Transverse colon (tissue), 4 donors: ENCODE measurements at regions not wholly inside any gene's neighbourhood (a gene's known extent, or its start where the extent isn't known, plus 50 kb on each side); places are given as distances from the start of the nearest gene placed in this dataset.

Experiments used
- DNase-seq: peaks from one replicate; pipeline ENCODE4 v3.0.0-alpha.2; 2019
- H3K27ac ChIP-seq, 4 donors: fragments of 200-600 bp; sonication (generic); 2 replicates each; pipeline ENCODE4 v1.5.1; 2016 to 2018; ENCODE audit warnings: inconsistent platforms in 4 of 4
- H3K27me3 ChIP-seq: fragments of 200-600 bp; sonication (generic); 2 replicates; pipeline ENCODE4 v1.5.1; 2017; ENCODE audit warnings: inconsistent platforms
- H3K36me3 ChIP-seq, 4 donors: fragments of 200-600 bp; sonication (generic); 2 replicates each; pipeline ENCODE4 v1.5.1; 2017 to 2019; ENCODE audit warnings: inconsistent platforms in 4 of 4
- H3K4me1 ChIP-seq, 4 donors: fragments of 200-600 bp; sonication (generic); 2 replicates each; pipeline ENCODE4 v1.5.1; 2017 to 2020; ENCODE audit warnings: inconsistent platforms in 4 of 4
- H3K4me3 ChIP-seq, 4 donors: fragments of 200-600 bp; sonication (generic); 1 replicate in 1 of 4; 2 replicates in 3 of 4; pipeline versions ENCODE4 v1.5.1 to v1.6.1; 2017 to 2019; ENCODE audit warnings: inconsistent platforms in 4 of 4
- H3K9me3 ChIP-seq, 2 donors: fragments of 200-600 bp; sonication (generic); 2 replicates each; pipeline ENCODE4 v1.5.1; 2017 to 2019; ENCODE audit warnings: inconsistent platforms in 2 of 2
- CTCF ChIP-seq, 5 experiments: fragments of 200-600 bp in 3 of 5; fragments of 450-650 bp in 2 of 5; sonication (generic) in 3 of 5; IDR thresholded peaks; 1 replicate in 2 of 5; 2 replicates in 3 of 5; pipeline ENCODE4 v1.5.1; 2016 to 2017; ENCODE audit warnings: antibody characterized with exemption in 5 of 5, inconsistent platforms in 3 of 5, mild to moderate bottlenecking in 2 of 5, moderate library complexity in 1 of 5
- EP300 ChIP-seq: sonication (generic); formaldehyde crosslinking; IDR thresholded peaks from one replicate; pipeline ENCODE4 v1.6.1; 2017; ENCODE audit warnings: antibody characterized with exemption, low read depth
- POLR2A ChIP-seq: fragments of 450-650 bp; IDR thresholded peaks from one replicate; pipeline ENCODE4 v1.6.1; 2016; ENCODE audit warnings: antibody characterized with exemption, mild to moderate bottlenecking, moderate library complexity
- POLR2AphosphoS5 ChIP-seq, 3 donors: sonication (generic); formaldehyde crosslinking; IDR thresholded peaks; one replicate each; pipeline ENCODE4 v1.6.1; 2016; ENCODE audit warnings: antibody characterized with exemption in 3 of 3
- WGBS, 2 donors: methylation state at CpG; one replicate each; pipeline ENCODE4 v1.1.5; 2018; ENCODE audit warnings: low coverage in 1 of 2; 5-methylcytosine and 5-hydroxymethylcytosine counted together
- in situ Hi-C, 4 donors: fragments of 200-750 bp; cut with MboI; loops; one replicate each; pipeline versions ENCODE4 v1.15.0 to v1.15.1; 2017; ENCODE audit warnings: low sequenced_read_pairs in 3 of 4, low pct_ligation_motif_present in 1 of 4, low pct_unique_long_range_greater_than_20kb in 1 of 4
- intact Hi-C: fragments of 100-400 bp; cut with DNase I; formaldehyde crosslinking; loops from one replicate; pipeline ENCODE4 v1.15.1; 2023; ENCODE audit warnings: low total_unique reads

- Histone ChIP-seq H3K27ac (no peak overlapping the region), H3K4me1 (no peaks in the 10 kb centered on the region), H3K36me3 (no peaks in the 10 kb centered on the region), H3K27me3 (no peaks in the 10 kb centered on the region), H3K9me3 (no peaks in the 10 kb centered on the region), H3K4me3 (no peak overlapping the region)
- 80 to 84% methylated on average over 8 to 10 of the region's 10 CpGs for WGBS, 2 donors
- no peak for DNase-seq
- intact Hi-C loops, result no loop called here
- TF ChIP-seq POLR2AphosphoS5 (IDR thresholded peaks at IDR 0.05), result no peak
- TF ChIP-seq EP300, result no peak
- no peak for TF ChIP-seq CTCF (IDR thresholded peaks at IDR 0.05)
- no peak for TF ChIP-seq POLR2A
- in situ Hi-C loops, result no loop called here
These were observed 379.8 kb downstream of the TSN start for GRCh38 chr2:122135021-122135937.

- H3K36me3 ChIP-seq, result no peaks in the 10 kb centered on the region
- no peak overlapping the region for H3K4me3 ChIP-seq
- TF ChIP-seq POLR2A (no peak), CTCF (IDR thresholded peaks at IDR 0.05) (peak in 1 of 5 experiments; percentile 8), POLR2AphosphoS5 (IDR thresholded peaks at IDR 0.05) (no peak), EP300 (no peak)
- intact Hi-C loops, result no loop called here
- H3K9me3 ChIP-seq, result no peaks in the 10 kb centered on the region
- no peak for DNase-seq
- no peaks in the 10 kb centered on the region for H3K27me3 ChIP-seq
- in situ Hi-C loops, result no loop called here
- 40% methylated on average over 2 of the region's 2 CpGs; no CpG with 5 or more reads in 1 of the 2 donors for WGBS, 2 donors
- H3K4me1 ChIP-seq, result no peaks in the 10 kb centered on the region
- no peak overlapping the region for H3K27ac ChIP-seq
These were observed 380.6 kb downstream of the TSN start for GRCh38 chr2:122136056-122136455.

GRCh38 chr2:122138561-122138960, 383.1 kb downstream of the TSN start:
- no peak overlapping the region for H3K27ac ChIP-seq
- H3K27me3 ChIP-seq, result no peaks in the 10 kb centered on the region
- H3K4me1 ChIP-seq, result no peaks in the 10 kb centered on the region
- TF ChIP-seq CTCF (IDR thresholded peaks at IDR 0.05), result no peak
- in situ Hi-C loops, result no loop called here
- no peaks in the 10 kb centered on the region for H3K9me3 ChIP-seq
- no peak for DNase-seq
- 84 to 90% methylated on average over 4 to 7 of the region's 7 CpGs for whole genome bisulfite sequencing, 2 donors
- intact Hi-C loops, result no loop called here
- H3K36me3 ChIP-seq, result no peaks in the 10 kb centered on the region
- H3K4me3 ChIP-seq, result no peak overlapping the region

- no peak overlapping the region for H3K27ac ChIP-seq
- in situ Hi-C loops, result no loop called here
These were observed 384.4 kb downstream of the TSN start for GRCh38 chr2:122139739-122140420.

More at GRCh38 chr2:122139739-122140420, 384.4 kb downstream of the TSN start:
- Histone ChIP-seq H3K27me3 (no peaks in the 10 kb centered on the region), H3K9me3 (no peaks in the 10 kb centered on the region), H3K4me3 (no peak overlapping the region), H3K36me3 (no peaks in the 10 kb centered on the region), H3K4me1 (no peaks in the 10 kb centered on the region)
- TF ChIP-seq POLR2A, result no peak
- no peak for TF ChIP-seq EP300
- TF ChIP-seq POLR2AphosphoS5 (IDR thresholded peaks at IDR 0.05), result no peak
- TF ChIP-seq CTCF (IDR thresholded peaks at IDR 0.05), result no peak
- intact Hi-C loops, result no loop called here
- DNase-seq, result no peak
- 77 to 78% methylated on average over 7 to 11 of the region's 11 CpGs for WGBS, 2 donors
